HG02763 (cell line): ENCODE measurements at regions not wholly inside any gene's neighbourhood (a gene's known extent, or its start where the extent isn't known, plus 50 kb on each side); places are given as distances from the start of the nearest gene placed in this dataset.

Experiments
- ATAC-seq: cut with Tn5 transposase; IDR thresholded peaks from one replicate; pipeline ENCODE4 v1.9.1; 2021; ENCODE audit warnings: mild to moderate bottlenecking, moderate library complexity; ENCODE audit not compliant: unreplicated experiment

DNA sequence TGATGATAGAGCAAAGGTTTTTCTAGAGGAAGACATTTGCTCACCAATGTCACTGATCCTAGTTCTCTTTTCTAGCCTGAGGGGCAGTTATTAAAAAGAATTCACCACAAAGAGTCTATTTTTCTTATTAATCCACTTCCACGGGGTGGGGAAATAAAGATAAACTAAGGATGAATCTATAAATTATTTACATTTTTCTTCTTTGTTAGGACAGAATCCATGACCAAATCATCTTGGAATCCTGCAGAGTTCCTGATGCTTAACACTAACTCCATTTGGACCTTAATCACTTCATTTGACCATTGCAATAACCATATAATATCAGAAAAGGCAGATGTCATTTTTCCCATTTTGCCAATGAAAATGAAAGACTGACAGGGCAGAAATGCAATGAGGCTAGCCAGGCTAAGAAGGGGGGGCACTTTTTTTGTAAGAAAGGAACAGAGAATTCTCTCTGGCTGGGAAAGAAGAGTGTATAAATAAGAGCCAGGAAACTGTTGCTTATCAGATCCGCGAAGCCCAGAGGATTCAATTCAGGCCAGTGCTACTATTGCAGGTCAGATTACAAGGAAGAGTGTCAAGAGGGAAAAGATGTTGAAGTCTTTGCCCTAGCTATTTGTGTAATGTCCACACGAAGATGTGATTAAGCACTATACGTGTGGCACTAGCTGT is 433.2 kb downstream of the TNS3 start:
- no peak for ATAC-seq

DNA sequence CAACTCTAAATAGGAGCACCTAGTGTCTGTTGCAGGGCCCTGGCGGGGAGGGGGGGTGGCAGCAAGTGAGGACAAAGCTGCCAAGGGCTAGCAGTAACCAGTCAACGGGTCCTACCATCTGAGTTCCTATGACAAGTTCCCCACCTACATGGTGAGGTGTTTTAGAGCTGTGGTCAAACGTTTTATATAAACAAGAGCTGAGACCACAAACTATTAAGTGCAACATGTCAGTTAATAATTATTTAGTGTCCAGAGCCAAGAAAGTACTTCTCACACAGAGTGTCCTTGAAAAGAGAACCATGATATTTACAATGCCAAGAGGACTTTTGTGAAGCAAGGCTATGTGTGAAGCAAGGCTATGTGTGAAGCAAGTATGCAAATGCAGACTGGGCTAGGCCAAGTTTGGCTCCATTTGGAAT is 434.7 kb downstream of the TNS3 start:
- no peak for ATAC-seq

DNA sequence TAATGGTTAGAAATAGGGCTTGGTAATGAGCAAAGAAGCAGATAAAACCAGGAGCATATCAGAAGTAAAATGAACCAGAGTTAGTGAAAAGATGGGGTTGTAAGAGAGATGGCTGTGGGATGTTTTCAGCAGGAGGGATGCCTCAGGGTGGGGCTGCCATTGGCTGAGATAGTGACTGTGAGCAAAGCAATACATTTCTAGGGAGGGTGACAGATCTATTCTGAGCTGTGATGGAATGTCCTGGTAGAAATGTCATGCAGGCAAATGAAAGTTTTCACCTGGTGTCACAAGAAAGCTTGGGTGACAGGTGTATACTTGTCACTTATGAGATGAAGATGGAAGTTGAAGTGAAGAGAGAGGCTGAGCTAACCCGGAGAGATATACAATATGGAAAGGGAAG is 435.9 kb downstream of the TNS3 start:
- ATAC-seq = no peak

DNA sequence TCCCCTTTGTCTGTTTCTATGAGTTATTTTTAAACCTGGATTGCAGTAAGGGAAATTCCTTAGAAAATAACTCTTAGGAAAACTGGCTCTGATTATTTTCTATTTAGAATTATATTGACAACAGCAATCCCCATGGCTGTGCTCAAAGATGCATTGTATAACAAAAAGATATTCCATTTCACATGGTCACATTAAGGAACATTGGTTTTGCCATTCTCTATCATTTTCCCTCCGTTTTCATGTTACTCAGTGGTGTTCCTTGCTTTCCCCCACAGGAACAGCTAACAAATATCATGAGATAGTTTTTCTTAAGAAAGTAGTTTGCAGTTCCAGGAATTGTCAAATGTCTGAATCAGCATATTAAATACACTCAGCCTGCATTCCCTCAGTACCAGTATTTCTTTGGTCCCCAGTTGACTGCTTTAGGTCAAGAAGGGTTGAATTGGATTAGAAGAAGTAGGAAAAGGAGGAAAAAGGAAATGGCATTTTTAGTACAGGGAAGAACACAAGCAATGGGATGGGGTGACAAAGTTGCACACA is 436.7 kb downstream of the TNS3 start:
- no peak for ATAC-seq

DNA sequence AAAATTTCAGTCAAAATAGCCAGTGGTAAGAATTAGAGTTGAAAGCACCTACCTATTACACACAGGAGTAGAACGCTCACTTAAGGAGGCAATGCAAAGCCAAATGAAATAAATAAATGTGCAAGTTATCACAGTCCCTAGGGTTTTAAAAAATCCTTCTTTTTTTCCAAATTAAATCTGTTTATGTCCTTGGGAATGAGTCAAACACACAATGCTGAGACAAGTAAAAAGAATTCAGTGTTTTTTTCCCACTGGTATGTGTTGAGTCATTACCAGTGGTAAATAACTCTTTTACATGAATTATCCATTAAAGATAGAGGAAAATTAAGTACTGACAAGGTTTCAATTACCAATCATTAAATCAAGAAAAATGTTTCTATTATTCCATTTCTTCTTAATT is 438.6 kb downstream of the TNS3 start:
- no peak for ATAC-seq

DNA sequence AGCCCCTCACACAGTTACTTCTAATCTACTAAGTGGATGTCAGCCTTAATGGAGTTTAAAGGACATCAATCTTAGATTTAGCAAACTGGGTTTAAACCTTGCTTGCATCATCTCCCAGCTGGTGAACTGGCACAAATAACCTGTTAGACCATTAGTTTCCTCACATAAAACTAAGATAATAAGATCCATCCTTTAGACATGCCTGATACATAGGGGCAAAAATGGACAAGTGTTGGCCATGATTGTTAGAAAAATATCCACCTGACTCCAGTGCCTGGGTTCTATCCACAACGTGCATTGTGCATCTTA is 439.1 kb downstream of the TNS3 start:
- ATAC-seq = no peak

DNA sequence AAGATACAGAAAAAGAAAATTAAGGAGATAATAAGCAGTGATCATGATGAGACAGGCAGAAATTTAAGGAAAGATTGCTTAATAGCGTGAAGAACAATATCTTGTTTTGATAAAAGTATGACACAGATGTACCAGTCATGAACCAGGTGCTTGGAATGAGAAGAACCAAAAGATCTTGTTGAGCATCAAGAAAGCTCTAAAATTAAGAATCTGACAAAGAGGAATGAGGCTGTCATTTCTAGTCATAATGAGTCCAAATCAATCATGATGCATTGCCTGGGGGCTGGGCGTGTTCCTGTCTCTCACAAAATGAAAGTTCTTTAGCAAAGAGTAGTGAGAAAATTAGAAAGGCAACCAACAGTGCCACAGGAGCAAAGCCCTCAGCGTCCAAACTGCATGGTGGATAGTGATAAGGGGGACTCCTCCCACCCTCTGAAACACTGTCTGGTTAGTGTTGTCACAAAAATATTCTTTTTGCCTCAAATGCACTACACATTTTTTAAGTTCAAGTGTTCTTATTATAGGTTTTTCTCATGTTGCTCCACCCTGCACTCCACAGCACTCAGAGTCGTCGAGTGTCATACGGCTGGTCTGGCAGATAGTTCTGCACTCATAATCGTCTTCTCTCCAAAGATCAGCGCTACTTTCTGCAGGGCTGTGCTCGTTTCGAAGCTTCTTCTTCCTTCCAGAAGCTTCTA is 439.6 kb downstream of the TNS3 start:
- ATAC-seq = no peak

DNA sequence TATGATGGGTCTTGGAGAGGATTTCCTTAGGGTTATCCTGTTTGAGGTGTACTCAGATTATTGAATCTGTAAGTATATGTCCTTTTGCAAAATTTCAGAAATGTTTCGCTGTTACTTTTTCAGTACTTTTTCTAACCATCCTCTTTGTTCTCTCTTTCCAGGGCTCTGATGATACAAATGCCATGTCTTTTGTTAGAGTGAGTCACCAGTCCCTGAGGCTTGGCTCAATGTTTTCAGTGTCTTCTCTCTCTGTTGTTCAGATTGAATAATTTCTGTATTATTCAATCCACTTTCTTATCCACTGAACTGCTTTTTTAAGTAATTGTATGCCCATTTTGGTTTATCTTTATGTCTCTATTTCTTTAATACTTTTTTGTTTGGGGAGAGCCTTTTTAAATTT is 449.4 kb downstream of the TNS3 start:
- ATAC-seq = no peak

DNA sequence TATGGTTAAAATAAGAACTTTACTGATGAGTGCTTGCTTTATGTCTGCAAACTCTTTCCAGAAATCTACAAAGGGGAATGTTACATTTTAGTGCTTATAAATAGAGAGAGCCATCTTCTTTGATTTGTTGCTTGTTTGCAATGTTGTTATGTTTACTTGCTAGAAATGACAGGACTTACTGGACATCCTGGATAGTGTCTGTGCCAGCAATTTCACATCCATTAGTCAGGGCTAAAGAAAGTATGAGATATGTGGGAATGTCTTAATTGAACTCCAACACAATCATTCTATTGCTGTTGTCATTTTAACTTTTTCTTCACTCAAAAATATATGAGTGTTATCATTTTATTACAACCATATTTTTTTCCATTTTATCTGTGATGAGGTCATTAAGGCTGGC is 453.2 kb downstream of the TNS3 start:
- no peak for ATAC-seq

DNA sequence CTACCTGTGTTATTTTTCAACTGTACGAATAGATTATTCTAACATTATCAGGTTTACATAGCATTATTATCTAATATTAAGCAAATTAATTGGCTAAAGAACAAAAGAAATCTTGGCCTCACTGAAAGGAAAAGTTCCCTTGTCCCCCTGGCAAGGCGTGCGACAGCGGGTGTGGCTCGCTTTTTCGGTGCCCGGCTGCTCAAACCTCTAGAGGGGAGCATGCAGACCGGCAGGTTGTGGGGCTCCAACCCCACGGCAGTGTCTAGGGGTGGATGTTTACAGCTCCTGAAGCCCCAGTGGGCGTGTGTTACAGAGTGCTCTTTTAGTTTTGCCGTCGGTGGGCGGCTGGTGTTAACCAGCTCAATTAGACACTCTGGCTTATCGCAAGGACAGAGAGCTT is 456.4 kb downstream of the TNS3 start:
- ATAC-seq = no peak

DNA sequence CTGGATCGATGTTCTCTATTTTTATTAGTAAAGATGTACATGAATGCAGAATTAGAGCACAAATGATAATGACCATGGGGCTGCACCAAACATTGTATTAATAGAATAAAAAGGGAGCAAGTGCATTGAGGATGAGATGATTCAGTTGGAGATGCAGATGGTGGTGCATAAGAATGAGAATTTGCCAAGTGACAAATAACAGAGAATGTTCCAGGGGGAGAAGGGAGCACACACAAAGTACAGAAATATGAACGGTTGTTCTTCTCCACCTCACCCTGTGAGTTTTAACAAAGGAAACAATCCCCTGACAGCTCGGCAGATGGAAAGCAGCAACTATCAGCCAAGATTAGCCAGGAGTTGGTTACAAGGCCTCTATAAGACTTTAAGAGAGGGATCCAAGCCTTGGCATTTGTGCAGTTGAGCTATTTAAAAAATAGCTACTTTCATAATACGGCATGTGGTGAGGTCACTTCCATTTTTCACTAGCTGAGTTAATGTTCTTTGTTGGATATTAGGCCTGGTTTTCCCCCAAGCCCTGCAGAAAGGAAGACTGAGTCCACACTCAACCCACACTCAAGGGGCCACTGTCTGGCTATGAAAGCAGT is 462.5 kb downstream of the TNS3 start:
- ATAC-seq = no peak

DNA sequence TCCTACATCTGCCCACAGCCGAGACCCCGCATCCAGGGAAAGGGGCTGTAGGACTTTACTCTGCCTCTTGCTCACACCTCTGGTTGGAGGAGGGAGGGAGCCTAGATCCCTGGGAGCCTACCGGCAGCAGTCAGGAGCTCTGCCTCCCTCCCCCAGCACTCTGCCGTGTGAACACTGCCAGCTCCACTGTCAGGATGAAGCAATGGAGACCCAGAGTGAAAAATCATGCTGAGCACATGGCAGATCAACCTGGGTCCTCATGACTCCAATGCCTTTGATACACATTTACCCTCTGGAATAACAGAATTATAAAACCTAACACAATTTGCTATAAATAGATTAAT is 477.7 kb downstream of the TNS3 start:
- ATAC-seq = no peak

DNA sequence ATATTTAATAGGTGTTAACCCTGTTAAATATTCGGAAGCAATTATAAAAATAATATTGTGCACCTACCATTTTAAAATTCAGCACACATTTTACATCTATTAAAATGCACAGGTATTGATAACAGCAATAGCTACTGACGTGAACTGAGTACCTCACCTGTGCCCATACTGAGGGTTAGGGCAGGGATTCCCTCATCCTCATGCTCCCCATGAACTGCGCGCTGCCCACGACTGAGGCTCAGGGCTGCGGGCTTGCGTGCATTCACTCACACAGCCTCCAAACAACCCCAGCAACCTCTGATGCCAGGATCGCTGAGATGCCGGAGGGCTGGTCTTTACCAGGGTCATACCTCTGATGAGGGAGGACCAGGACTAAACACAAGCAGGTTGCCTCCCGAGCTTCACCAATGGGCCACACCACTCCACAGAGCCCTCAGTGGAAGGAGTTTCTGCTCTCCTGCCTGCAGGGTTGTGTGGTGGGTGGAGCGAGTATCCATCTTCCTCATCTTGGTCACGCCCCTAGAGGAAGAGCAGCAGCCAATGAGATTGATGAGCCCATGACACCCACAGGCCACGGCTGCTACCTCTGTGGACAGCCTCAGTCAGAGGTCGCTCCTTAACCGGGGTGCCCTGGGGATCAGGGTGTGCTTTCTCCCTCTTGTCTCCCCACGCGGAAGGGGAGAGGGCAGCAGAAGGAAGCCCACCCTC is 478.3 kb downstream of the TNS3 start:
- no peak for ATAC-seq

DNA sequence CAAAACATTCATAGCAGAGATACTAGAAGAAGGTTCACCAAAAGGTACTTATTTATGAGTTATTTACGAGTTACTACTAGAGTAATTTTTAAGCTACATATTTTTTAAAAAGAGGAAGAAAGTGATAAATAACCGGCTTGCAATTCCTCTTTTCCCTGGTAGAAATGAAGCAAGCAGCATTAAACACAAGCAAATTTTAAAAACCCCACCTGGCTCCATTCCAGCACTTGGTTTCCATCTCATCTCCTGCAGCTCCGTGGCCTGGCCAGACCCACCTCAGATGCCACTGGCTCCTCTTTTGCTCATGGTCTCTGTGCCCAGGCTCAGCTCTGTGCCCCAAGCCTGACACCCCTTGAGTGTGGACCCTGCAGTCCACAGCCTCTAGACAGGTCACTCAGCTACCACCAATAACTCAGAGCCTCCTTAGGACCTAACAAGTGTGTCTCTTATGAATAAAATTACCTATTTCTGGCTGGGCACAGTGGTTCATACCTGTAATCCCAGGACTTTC is 479.5 kb downstream of the TNS3 start:
- no peak for ATAC-seq

DNA sequence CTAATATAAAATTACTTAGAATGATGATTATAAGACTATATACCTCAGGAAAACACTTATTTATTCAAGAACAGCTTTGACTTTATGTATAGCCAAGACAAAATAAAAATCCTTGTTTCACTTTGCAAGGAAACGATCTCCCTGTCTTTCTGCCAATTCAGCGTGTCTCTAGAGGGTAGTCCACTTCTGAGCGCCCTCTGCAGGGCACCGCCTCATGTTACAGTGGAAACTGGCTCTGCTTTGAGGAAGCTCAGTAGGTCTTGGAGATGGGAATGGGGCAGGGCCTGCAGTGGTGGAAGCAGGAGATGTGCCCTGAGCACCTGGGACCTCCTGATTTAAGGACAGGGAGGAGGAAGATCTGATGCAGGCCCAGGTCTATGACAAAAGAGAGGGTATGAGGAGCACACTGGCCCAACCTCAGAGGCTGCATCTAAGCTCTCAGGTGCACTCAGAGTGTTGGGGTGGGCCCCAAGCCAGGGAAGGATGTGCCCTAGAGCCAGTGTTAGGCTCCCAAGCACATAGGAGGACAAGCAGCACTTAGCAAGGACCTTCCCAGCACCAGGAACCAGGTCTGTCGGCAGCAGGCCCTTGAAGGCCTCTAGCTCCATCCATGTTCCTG is 481.0 kb downstream of the TNS3 start:
- ATAC-seq = no peak

DNA sequence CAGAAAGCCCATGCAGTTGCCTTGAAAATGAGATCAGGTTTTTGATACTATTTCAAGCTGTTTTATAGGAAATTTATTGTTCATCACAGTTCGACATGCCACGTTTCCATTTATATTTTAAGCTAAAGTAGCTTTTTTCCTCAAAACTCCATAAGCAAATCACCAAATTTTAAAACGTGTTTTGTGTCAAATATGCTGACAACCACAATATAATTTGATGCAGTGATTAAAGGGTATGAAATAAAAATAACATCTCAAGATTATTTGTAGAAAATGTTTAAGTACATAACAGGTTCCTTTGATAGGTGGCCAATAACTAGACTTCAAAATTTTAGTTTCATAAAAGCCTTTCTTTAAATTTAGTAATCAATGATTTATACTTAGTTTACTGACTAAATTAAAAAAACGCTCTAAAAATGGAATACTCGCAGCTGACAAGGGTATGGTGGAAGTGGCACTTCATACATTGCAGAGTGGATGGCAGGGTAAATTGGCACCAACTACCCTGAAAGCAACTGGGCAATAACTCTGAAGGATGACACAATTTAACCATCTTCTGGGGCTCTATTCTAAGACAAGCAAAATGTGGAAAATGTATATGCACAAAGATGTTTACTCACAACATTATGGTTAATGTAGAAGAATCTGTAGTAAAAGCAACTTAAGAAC is 481.6 kb downstream of the TNS3 start:
- no peak for ATAC-seq

DNA sequence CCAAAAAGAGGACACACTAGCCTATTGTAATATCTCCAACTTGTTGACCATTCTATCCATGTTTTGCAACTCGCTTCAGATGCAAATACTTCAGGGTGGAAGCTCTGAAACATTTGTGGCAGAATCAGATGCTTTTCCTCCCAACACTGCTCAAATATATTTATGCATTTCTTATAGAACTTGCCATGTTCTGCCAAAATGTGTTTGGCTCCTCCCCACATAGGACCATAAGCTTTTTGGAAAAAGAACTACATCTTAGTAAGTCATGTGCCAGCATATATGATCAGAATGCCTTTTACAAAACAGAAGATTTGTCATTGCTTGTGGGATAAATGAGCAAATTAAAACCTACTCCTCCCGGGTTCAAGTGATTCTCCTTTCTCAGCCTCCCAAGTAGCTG is 484.5 kb downstream of the TNS3 start:
- ATAC-seq = no peak

DNA sequence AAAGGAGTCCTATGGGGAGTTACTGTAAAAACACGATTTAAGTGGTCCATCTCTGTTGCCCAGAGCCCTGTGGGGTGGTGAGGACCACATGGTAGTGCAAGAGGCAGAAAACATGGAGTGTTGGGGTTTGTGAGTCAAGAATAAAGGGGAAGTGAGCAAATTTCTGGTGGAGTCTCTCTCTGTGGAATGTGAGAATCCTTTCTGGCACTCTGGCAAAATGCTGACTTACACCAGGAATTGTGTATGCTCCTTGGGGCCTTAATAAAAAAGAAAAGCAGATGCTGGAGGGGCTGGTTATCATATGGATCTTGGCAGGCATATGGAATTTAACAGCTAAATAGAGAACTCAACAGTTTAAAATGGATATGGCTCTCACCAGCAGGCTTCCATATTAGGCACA is 486.0 kb downstream of the TNS3 start:
- no peak for ATAC-seq

DNA sequence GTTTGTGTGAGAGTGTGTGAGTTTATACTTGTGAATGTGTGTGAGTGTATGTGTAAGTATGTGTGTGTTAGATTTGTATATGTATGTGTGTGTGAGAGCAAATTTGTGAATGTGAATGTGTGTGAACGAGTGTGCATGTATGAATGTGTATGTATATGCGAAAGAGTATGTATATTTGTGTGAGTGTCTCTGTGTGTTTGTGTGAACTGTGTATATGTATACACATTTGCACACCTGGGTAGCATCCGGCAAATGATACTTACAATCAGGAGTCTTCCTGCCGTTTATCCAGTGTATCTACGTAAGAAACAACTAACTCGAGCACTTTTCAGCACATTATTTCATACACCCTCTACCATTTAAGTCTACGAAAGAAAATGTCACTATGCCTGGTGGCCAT is 487.4 kb downstream of the TNS3 start:
- no peak for ATAC-seq

DNA sequence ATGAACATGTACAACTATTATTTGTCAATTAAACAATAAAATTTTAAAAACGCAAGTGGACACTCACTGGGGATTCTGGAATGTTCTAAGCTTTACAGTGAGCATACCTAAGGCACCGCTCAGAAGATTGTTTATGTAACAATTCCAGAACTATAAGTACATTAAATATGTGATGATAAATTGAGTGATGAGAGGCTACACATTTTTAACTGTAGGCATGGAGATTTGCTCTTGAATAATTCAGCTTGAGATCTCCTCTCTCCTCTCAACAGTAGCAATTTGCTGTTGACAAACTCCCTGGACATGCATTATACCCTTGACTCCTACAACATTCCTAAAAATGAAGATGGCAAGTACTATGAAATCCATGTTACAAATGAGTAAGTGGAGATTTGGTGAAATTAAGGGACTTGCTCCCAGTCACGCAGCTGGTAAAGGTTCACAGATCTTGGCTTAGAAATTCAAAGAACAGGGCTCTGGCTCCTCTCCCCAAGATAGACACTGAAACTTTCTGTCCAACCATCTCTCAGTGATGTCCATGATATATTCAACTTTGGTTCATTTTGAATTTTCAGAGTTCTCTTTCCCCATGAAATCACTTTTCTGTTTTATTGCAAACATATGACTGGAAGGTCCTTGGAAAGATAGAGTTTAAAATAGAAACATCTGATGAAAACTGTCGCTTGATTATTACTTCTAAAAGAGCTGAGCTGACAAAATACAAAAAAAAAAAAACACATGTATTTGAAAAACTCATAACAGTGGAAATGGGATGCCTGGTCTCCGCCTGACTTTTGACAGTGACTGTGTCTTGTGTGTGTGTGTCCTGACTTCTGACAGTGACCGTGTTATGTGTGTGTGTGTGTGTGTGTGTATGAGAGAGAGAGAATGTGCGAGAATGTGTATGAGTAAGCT is 488.3 kb downstream of the TNS3 start:
- no peak for ATAC-seq
